HL-60 (cell line): ENCODE measurements at regions not wholly inside any gene's neighbourhood (a gene's known extent, or its start where the extent isn't known, plus 50 kb on each side); places are given as distances from the start of the nearest gene placed in this dataset.
"Not testable (repeated sequence)": the region's sequence is repeated elsewhere in the genome, so short reads cannot be mapped to it uniquely, and the experiment has no call there.

Experiments
- DNase-seq, 2 experiments: peaks; one replicate each; pipeline ENCODE4 v3.0.0-alpha.2; 2010 to 2020; ENCODE audit warnings: low read depth in 1 of 2, low spot score in 1 of 2
- H3K27ac ChIP-seq: fragments of 250-450 bp; sonication (Bioruptor Pico); replicated peaks from 2 replicates; pipeline ENCODE4 v1.5.1; 2020; ENCODE audit warnings: mild to moderate bottlenecking, moderate library complexity
- H3K27me3 ChIP-seq: fragments of 250-450 bp; sonication (Bioruptor Pico); 2 replicates; pipeline ENCODE4 v1.5.1; 2021; ENCODE audit warnings: mild to moderate bottlenecking, moderate library complexity; ENCODE audit not compliant: insufficient read depth, poor library complexity, severe bottlenecking
- H3K4me3 ChIP-seq: replicated peaks from 2 replicates; pipeline ENCODE4 v1.5.1; 2011; ENCODE audit warnings: mild to moderate bottlenecking, control low read depth, low read length; ENCODE audit not compliant: insufficient read depth
- GABPA ChIP-seq: IDR thresholded peaks from 2 replicates; pipeline ENCODE4 v1.6.1; 2012; ENCODE audit warnings: low read depth
- POLR2AphosphoS5 ChIP-seq: IDR thresholded peaks from 2 replicates; pipeline ENCODE4 v1.6.1; 2012; ENCODE audit warnings: low read depth
- SPI1 ChIP-seq: IDR thresholded peaks from 2 replicates; pipeline ENCODE4 v1.6.1; 2012; ENCODE audit warnings: low read depth, mild to moderate bottlenecking, borderline replicate concordance
- TF ChIP-seq, protein P1 (sequence below): IDR thresholded peaks from one replicate; pipeline ENCODE4 v1.5.1; 2011; ENCODE audit warnings: low read length, control low read depth, inconsistent platforms; ENCODE audit not compliant: insufficient read depth
- TF ChIP-seq, protein P2 (sequence below): IDR thresholded peaks from 2 replicates; pipeline ENCODE4 v1.6.1; 2012; ENCODE audit warnings: low read depth; ENCODE audit not compliant: insufficient replicate concordance

DNA sequence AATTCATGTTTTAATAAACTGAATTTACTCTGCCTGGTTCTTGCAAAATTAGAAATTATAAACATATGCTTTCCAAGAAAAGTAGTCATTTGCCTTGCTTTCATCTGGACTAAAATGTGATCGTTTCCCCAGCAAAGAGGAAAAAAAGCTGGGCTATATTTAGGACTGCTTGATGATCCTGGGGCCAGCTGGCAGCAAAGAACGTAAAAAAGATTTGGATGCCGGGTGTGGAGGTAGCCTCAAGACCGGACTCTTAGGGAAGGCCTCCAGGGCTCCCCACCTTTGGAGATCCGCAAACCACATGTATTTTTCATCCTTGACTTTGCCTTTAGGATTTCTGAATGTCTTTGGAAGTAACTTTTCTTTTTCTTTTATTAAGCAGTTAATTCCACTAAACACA, 156.1 kb upstream of the SEMA6A start:
- Histone ChIP-seq H3K27ac (no peak overlapping the region), H3K27me3 (no peaks in the 10 kb centered on the region), H3K4me3 (no peak overlapping the region)
- no peak for DNase-seq
- TF ChIP-seq GABPA (no peak), SPI1 (no peak), POLR2AphosphoS5 (no peak)
- TF ChIP-seq, protein P1, sequence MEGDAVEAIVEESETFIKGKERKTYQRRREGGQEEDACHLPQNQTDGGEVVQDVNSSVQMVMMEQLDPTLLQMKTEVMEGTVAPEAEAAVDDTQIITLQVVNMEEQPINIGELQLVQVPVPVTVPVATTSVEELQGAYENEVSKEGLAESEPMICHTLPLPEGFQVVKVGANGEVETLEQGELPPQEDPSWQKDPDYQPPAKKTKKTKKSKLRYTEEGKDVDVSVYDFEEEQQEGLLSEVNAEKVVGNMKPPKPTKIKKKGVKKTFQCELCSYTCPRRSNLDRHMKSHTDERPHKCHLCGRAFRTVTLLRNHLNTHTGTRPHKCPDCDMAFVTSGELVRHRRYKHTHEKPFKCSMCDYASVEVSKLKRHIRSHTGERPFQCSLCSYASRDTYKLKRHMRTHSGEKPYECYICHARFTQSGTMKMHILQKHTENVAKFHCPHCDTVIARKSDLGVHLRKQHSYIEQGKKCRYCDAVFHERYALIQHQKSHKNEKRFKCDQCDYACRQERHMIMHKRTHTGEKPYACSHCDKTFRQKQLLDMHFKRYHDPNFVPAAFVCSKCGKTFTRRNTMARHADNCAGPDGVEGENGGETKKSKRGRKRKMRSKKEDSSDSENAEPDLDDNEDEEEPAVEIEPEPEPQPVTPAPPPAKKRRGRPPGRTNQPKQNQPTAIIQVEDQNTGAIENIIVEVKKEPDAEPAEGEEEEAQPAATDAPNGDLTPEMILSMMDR, result no peak
- TF ChIP-seq, protein P2, sequence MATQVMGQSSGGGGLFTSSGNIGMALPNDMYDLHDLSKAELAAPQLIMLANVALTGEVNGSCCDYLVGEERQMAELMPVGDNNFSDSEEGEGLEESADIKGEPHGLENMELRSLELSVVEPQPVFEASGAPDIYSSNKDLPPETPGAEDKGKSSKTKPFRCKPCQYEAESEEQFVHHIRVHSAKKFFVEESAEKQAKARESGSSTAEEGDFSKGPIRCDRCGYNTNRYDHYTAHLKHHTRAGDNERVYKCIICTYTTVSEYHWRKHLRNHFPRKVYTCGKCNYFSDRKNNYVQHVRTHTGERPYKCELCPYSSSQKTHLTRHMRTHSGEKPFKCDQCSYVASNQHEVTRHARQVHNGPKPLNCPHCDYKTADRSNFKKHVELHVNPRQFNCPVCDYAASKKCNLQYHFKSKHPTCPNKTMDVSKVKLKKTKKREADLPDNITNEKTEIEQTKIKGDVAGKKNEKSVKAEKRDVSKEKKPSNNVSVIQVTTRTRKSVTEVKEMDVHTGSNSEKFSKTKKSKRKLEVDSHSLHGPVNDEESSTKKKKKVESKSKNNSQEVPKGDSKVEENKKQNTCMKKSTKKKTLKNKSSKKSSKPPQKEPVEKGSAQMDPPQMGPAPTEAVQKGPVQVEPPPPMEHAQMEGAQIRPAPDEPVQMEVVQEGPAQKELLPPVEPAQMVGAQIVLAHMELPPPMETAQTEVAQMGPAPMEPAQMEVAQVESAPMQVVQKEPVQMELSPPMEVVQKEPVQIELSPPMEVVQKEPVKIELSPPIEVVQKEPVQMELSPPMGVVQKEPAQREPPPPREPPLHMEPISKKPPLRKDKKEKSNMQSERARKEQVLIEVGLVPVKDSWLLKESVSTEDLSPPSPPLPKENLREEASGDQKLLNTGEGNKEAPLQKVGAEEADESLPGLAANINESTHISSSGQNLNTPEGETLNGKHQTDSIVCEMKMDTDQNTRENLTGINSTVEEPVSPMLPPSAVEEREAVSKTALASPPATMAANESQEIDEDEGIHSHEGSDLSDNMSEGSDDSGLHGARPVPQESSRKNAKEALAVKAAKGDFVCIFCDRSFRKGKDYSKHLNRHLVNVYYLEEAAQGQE, result no peak

DNA sequence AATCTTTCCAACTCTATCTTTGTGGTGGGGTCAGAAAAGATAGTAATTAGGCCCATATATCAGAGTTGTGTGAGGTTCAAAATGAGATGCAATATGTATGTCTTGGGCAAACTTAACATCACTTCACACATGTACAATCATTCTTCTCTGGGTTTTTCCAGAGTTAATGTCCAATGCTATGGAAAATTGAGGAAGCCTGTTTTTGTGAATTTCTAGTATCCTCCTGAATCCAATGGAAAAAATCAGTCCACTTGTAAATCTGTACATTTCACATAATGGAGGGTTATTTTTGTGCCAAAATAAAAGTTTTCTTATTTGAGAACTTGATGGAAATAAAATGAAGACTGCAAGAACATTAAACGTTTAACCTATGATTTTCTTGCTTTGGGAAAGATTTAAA, 155.6 kb upstream of the SEMA6A start:
- Histone ChIP-seq H3K27me3 (no peaks in the 10 kb centered on the region), H3K27ac (no peak overlapping the region), H3K4me3 (no peak overlapping the region)
- TF ChIP-seq GABPA (no peak), POLR2AphosphoS5 (no peak), SPI1 (no peak)
- TF ChIP-seq, protein P1, result no peak
- TF ChIP-seq, protein P2, result no peak
- no peak for DNase-seq

DNA sequence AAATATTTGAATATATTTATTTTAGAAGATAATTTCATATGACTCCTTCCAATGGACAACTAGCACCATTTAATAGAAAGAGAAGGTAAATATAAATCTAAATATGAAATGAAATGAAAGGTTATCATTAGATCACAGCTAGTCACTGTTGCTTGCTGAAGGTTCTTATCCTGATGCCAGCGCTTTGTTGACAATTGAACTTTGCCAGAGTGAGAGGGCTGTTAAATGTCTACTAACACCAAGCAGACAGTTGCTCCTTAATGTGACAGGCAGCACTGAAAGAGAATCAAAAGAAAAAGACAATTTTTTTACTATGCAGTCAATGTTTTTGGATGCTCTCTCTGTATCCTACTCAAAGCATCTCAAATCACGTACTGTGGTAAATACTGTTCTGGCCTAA, 152.6 kb upstream of the SEMA6A start:
- no peak overlapping the region for H3K4me3 ChIP-seq
- no peak overlapping the region for H3K27ac ChIP-seq
- H3K27me3 ChIP-seq, result no peaks in the 10 kb centered on the region
- TF ChIP-seq, protein P2, result no peak
- TF ChIP-seq SPI1 (no peak), POLR2AphosphoS5 (no peak)
- TF ChIP-seq, protein P1, result no peak
- DNase-seq, result no peak

DNA sequence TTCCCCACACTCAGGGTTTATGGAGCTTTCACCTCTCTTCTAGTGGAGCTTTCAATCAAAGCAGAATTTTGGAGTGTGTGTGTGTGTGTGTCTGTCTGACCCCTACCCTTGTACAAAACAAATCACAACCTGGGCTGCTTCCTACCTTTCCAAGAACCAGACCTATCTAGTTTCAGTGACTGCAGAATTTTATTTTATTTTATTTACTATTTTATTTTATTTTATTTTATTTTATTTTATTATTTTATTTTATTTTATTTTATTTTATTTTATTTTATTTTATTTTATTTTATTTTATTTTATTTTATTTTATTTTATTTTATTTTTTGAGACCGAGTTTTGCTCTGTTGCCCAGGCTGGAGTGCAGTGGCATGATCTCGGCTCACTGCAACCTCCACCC, 151.6 kb upstream of the SEMA6A start:
- H3K27ac ChIP-seq, H3K27me3 ChIP-seq, DNase-seq, H3K4me3 ChIP-seq: not testable (repeated sequence)
